CD14-positive monocyte (primary cell): ENCODE measurements at regions not wholly inside any gene's neighbourhood (a gene's known extent, or its start where the extent isn't known, plus 50 kb on each side); places are given as distances from the start of the nearest gene placed in this dataset.

Experiments used
- DNase-seq, 3 donors: peaks; one replicate each; pipeline ENCODE4 v3.0.0-alpha.2; 2011 to 2022
- H2AFZ ChIP-seq: 2 replicates; pipeline ENCODE4 v1.6.0; 2012; ENCODE audit warnings: mild to moderate bottlenecking, low read depth, low read length, inconsistent platforms; ENCODE audit not compliant: insufficient read depth, poor library complexity, severe bottlenecking
- H3K27ac ChIP-seq, 2 donors: 1 replicate in 1 of 2; 2 replicates in 1 of 2; pipeline ENCODE4 v1.5.1; 2012 to 2013; ENCODE audit warnings: low read length in 2 of 2, control low read depth in 1 of 2, inconsistent platforms in 1 of 2, low read depth in 1 of 2, mild to moderate bottlenecking in 1 of 2
- H3K27me3 ChIP-seq, 2 donors: one replicate each; pipeline versions ENCODE4 v1.6.0 to v1.6.1; 2011 to 2013; ENCODE audit warnings: low read length in 2 of 2; ENCODE audit not compliant: control insufficient read depth in 2 of 2, insufficient read depth in 2 of 2
- H3K36me3 ChIP-seq, 2 donors: replicated peaks in 1 of 2; 1 replicate in 1 of 2; 2 replicates in 1 of 2; pipeline versions ENCODE4 v1.5.1 to v1.6.1; 2012 to 2013; ENCODE audit warnings: low read length in 2 of 2, control low read depth in 1 of 2, inconsistent platforms in 1 of 2, mild to moderate bottlenecking in 1 of 2; ENCODE audit not compliant: insufficient read depth in 2 of 2, control insufficient read depth in 1 of 2
- H3K4me1 ChIP-seq, 2 donors: 1 replicate in 1 of 2; 2 replicates in 1 of 2; pipeline versions ENCODE4 v1.5.1 to v1.6.1; 2012 to 2013; ENCODE audit warnings: low read length in 2 of 2, control low read depth in 1 of 2, inconsistent platforms in 1 of 2, mild to moderate bottlenecking in 1 of 2, moderate library complexity in 1 of 2; ENCODE audit not compliant: insufficient read depth in 2 of 2, control insufficient read depth in 1 of 2
- H3K4me2 ChIP-seq: replicated peaks from 2 replicates; pipeline ENCODE3; 2012; ENCODE audit warnings: low read length, moderate library complexity, mild to moderate bottlenecking; ENCODE audit not compliant: poor library complexity, severe bottlenecking; ENCODE audit errors: extremely low read depth
- H3K4me3 ChIP-seq, 3 experiments: fragments of 200-600 bp in 1 of 3; sonication (generic) in 1 of 3; replicated peaks in 1 of 3; 1 replicate in 2 of 3; 2 replicates in 1 of 3; pipeline ENCODE4 v1.5.1; 2011 to 2013; ENCODE audit warnings: low read length in 3 of 3, mild to moderate bottlenecking in 3 of 3, control low read depth in 2 of 3, low read depth in 2 of 3, inconsistent platforms in 1 of 3, moderate library complexity in 1 of 3
- H3K79me2 ChIP-seq: 2 replicates; pipeline ENCODE4 v1.6.0; 2012; ENCODE audit warnings: mild to moderate bottlenecking, control low read depth, inconsistent platforms, low read length, moderate library complexity; ENCODE audit not compliant: insufficient read depth
- H3K9ac ChIP-seq: 2 replicates; pipeline ENCODE4 v1.6.0; 2017; ENCODE audit warnings: low read length, mild to moderate bottlenecking; ENCODE audit not compliant: insufficient read depth, poor library complexity, severe bottlenecking
- H3K9me3 ChIP-seq, 2 donors: replicated peaks in 1 of 2; 1 replicate in 1 of 2; 2 replicates in 1 of 2; pipeline versions ENCODE4 v1.5.1 to v1.6.1; 2012 to 2013; ENCODE audit warnings: low read length in 2 of 2, control low read depth in 1 of 2; ENCODE audit not compliant: control insufficient read depth in 1 of 2, insufficient read depth in 1 of 2
- H4K20me1 ChIP-seq: 2 replicates; pipeline ENCODE4 v1.6.0; 2012; ENCODE audit warnings: mild to moderate bottlenecking, low read length, control low read depth, moderate library complexity; ENCODE audit not compliant: insufficient read depth
- H3K27ac Mint-ChIP-seq, 7 donors: one replicate each; pipeline ENCODE4 v1.8.0; 2020; ENCODE audit warnings: mild to moderate bottlenecking in 7 of 7, mixed read lengths in 7 of 7, moderate library complexity in 6 of 7, inconsistent platforms in 2 of 7
- H3K27me3 Mint-ChIP-seq, 3 donors: one replicate each; pipeline ENCODE4 v1.8.0; 2021 to 2022; ENCODE audit warnings: low read depth in 3 of 3, mild to moderate bottlenecking in 3 of 3, mixed read lengths in 3 of 3, moderate library complexity in 3 of 3, inconsistent platforms in 1 of 3
- H3K36me3 Mint-ChIP-seq, 2 donors: one replicate each; pipeline ENCODE4 v1.8.0; 2020; ENCODE audit warnings: mixed read lengths in 2 of 2, inconsistent platforms in 1 of 2, mild to moderate bottlenecking in 1 of 2
- H3K4me1 Mint-ChIP-seq: one replicate; pipeline ENCODE4 v1.8.0; 2020; ENCODE audit warnings: mild to moderate bottlenecking, mixed read lengths
- H3K4me3 Mint-ChIP-seq, 2 donors: one replicate each; pipeline ENCODE4 v1.8.0; 2020; ENCODE audit warnings: mild to moderate bottlenecking in 2 of 2, mixed read lengths in 2 of 2, moderate library complexity in 1 of 2
- H3K9me3 Mint-ChIP-seq, 7 donors: one replicate each; pipeline ENCODE4 v1.8.0; 2020 to 2022; ENCODE audit warnings: mixed read lengths in 7 of 7, mild to moderate bottlenecking in 6 of 7, moderate library complexity in 6 of 7, inconsistent platforms in 2 of 7
- intact Hi-C, 2 donors: fragments of 100-400 bp; cut with micrococcal nuclease; formaldehyde crosslinking; loops; one replicate each; pipeline versions ENCODE4 v1.15.0 to v1.15.1; 2023
- TF ChIP-seq, protein P1 (sequence below): fragments of 200-600 bp; IDR thresholded peaks from one replicate; pipeline ENCODE4 v1.8.0; 2022; ENCODE audit warnings: antibody characterized with exemption, mild to moderate bottlenecking

- no peak for DNase-seq
- H3K27ac ChIP-seq = no peak overlapping the region
- H3K27me3 ChIP-seq = no peaks in the 10 kb centered on the region
- Mint-ChIP-seq H3K27me3 (peaks cover 0 to 2% (median 1%) of the 10 kb centered on the region in 3 donors), H3K9me3 (no peaks in the 10 kb centered on the region), H3K36me3 (no peaks in the 10 kb centered on the region), H3K27ac (no peak overlapping the region), H3K4me3 (no peak overlapping the region), H3K4me1 (no peaks in the 10 kb centered on the region)
- no peak overlapping the region for H3K9ac ChIP-seq
- no peaks in the 10 kb centered on the region for H3K36me3 ChIP-seq
- H3K4me1 ChIP-seq = no peaks in the 10 kb centered on the region
- no peaks in the 10 kb centered on the region for H4K20me1 ChIP-seq
- H3K4me3 ChIP-seq = no peak overlapping the region
- H2AFZ ChIP-seq = no peak overlapping the region
- H3K79me2 ChIP-seq = no peaks in the 10 kb centered on the region
- no peak overlapping the region for H3K4me2 ChIP-seq
- H3K9me3 ChIP-seq = no peaks in the 10 kb centered on the region
- TF ChIP-seq, protein P1, sequence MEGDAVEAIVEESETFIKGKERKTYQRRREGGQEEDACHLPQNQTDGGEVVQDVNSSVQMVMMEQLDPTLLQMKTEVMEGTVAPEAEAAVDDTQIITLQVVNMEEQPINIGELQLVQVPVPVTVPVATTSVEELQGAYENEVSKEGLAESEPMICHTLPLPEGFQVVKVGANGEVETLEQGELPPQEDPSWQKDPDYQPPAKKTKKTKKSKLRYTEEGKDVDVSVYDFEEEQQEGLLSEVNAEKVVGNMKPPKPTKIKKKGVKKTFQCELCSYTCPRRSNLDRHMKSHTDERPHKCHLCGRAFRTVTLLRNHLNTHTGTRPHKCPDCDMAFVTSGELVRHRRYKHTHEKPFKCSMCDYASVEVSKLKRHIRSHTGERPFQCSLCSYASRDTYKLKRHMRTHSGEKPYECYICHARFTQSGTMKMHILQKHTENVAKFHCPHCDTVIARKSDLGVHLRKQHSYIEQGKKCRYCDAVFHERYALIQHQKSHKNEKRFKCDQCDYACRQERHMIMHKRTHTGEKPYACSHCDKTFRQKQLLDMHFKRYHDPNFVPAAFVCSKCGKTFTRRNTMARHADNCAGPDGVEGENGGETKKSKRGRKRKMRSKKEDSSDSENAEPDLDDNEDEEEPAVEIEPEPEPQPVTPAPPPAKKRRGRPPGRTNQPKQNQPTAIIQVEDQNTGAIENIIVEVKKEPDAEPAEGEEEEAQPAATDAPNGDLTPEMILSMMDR = no peak
- intact Hi-C loops = no loop called here
Measured at GRCh38 chr9:73077625-73078030, 74.0 kb upstream of the ANXA1 start.

DNA sequence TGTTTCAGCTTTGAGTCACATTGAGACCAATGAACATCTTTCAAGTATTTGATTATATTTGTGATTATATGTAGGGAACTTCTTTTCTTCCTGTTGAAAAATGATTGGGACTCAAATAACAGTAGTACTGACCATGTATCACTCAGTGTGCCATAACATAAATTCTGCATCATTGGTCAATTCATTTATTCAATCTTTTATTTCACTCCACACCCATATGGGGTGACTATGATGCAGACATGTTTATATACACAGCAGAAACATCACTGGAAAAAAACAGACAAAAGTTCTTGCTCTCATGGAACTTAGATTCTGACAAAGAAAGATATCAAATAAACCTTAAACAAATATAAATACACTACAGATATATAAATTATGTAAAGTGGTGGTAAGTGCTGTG lies 74.7 kb upstream of the ANXA1 start:
- H2AFZ ChIP-seq = no peak overlapping the region
- no peak for DNase-seq
- H3K79me2 ChIP-seq = no peaks in the 10 kb centered on the region
- no peak overlapping the region for H3K4me2 ChIP-seq
- no peak overlapping the region for H3K9ac ChIP-seq
- peaks cover 0 to 2% (median 1%) of the 10 kb centered on the region in 3 donors for H3K27me3 Mint-ChIP-seq
- H3K4me3 ChIP-seq = no peak overlapping the region
- no peaks in the 10 kb centered on the region for H3K36me3 ChIP-seq
- H3K4me3 Mint-ChIP-seq = no peak overlapping the region
- H3K4me1 Mint-ChIP-seq = no peaks in the 10 kb centered on the region
- intact Hi-C loops = no loop called here
- H3K9me3 Mint-ChIP-seq = no peaks in the 10 kb centered on the region
- H3K36me3 Mint-ChIP-seq = no peaks in the 10 kb centered on the region
- H3K27ac Mint-ChIP-seq = no peak overlapping the region
- H3K9me3 ChIP-seq = no peaks in the 10 kb centered on the region
- TF ChIP-seq, protein P1 = no peak
- no peaks in the 10 kb centered on the region for H3K4me1 ChIP-seq
- no peaks in the 10 kb centered on the region for H3K27me3 ChIP-seq
- no peaks in the 10 kb centered on the region for H4K20me1 ChIP-seq
- no peak overlapping the region for H3K27ac ChIP-seq
